HepG2 (cell line): ENCODE measurements at regions not wholly inside any gene's neighbourhood (a gene's known extent, or its start where the extent isn't known, plus 50 kb on each side); places are given as distances from the start of the nearest gene placed in this dataset.

ENCODE experiments used
- ATAC-seq: fragments of 200-7000 bp; cut with Tn5 transposase; 3 replicates; pipeline ENCODE4 v1.9.1; 2020; ENCODE audit warnings: mild to moderate bottlenecking, moderate library complexity
- BruUV-seq: library from RNA; stranded (reverse); fragments of 400-500 nt; replicated peaks from 2 replicates; lab custom pipeline; 2021; lab: Mats Ljungman, UMichigan
- CTCF ChIA-PET: fragments of 300-600 bp; formaldehyde crosslinking; extraction: SDS; loops from one replicate; lab custom pipeline; 2021; ENCODE audit warnings: low total read pairs, inconsistent platforms, low intra/inter-chr PET ratio; lab: Yijun Ruan, JAX
- POLR2A ChIA-PET: fragments of 350-600 bp; sonication (Branson Sonifier 250); formaldehyde crosslinking; loops from one replicate; lab custom pipeline; 2020; ENCODE audit warnings: antibody characterized with exemption, inconsistent platforms; lab: Yijun Ruan, JAX
- DNase-seq: peaks from one replicate; pipeline ENCODE4 v3.0.0-alpha.2; 2015; ENCODE audit warnings: low spot score
- FAIRE-seq: peaks from 3 replicates; lab custom pipeline; 2011; peaks lifted over from hg19 to GRCh38; lab: Jason Lieb, UNC
- H2AFZ ChIP-seq: one replicate; pipeline ENCODE4 v1.6.1; 2011; ENCODE audit warnings: low read length, inconsistent platforms
- H3K27ac ChIP-seq: fragments of 300-600 bp; 3 replicates; pipeline ENCODE4 v1.8.0; 2011; ENCODE audit warnings: mixed run types, mild to moderate bottlenecking, mixed read lengths, low read length, inconsistent platforms; ENCODE audit not compliant: insufficient read depth; ENCODE audit errors: extremely low read length
- H3K27me3 ChIP-seq, 2 experiments: fragments of 200-600 bp in 1 of 2; 2 replicates in 1 of 2; 3 replicates in 1 of 2; pipeline versions ENCODE4 v1.6.0 to v1.8.0; 2011; ENCODE audit warnings: low read length in 2 of 2, mild to moderate bottlenecking in 2 of 2, moderate library complexity in 2 of 2, inconsistent platforms in 1 of 2; ENCODE audit not compliant: insufficient read depth in 2 of 2, control insufficient read depth in 1 of 2
- H3K36me3 ChIP-seq, 2 experiments: fragments of 200-600 bp in 1 of 2; replicated peaks in 1 of 2; 2 replicates in 1 of 2; 3 replicates in 1 of 2; pipeline versions ENCODE4 v1.5.1 to v1.8.0; 2011; ENCODE audit warnings: low read length in 2 of 2, inconsistent platforms in 1 of 2; ENCODE audit not compliant: insufficient read depth in 2 of 2, control insufficient read depth in 1 of 2
- H3K4me1 ChIP-seq: 2 replicates; pipeline ENCODE4 v1.5.1; 2012; ENCODE audit warnings: low read length, inconsistent platforms; ENCODE audit not compliant: insufficient read depth
- H3K4me2 ChIP-seq: 2 replicates; pipeline ENCODE4 v1.6.0; 2011; ENCODE audit warnings: low read depth, low read length, inconsistent platforms
- H3K4me3 ChIP-seq, 3 experiments: fragments of 200-600 bp in 1 of 3; sonication (generic), shearing (Covaris generic) in 1 of 3; replicated peaks in 1 of 3; 2 replicates each; pipeline ENCODE4 v1.5.1; 2011 to 2016; ENCODE audit warnings: low read length in 3 of 3, inconsistent platforms in 2 of 3, low read depth in 2 of 3, mild to moderate bottlenecking in 2 of 3, control low read depth in 1 of 3, mixed read lengths in 1 of 3; ENCODE audit not compliant: insufficient read depth in 1 of 3
- H3K79me2 ChIP-seq: one replicate; pipeline ENCODE4 v1.6.1; 2011; ENCODE audit warnings: low read length, inconsistent platforms; ENCODE audit not compliant: insufficient read depth
- H3K9ac ChIP-seq: 2 replicates; pipeline ENCODE4 v1.6.0; 2011; ENCODE audit warnings: mild to moderate bottlenecking, low read depth, low read length, inconsistent platforms; ENCODE audit not compliant: insufficient read depth
- H3K9me3 ChIP-seq: 2 replicates; pipeline ENCODE4 v1.5.1; 2012; ENCODE audit warnings: mild to moderate bottlenecking, low read length
- H4K20me1 ChIP-seq: 2 replicates; pipeline ENCODE4 v1.6.0; 2011; ENCODE audit warnings: inconsistent platforms, mild to moderate bottlenecking, low read length, moderate library complexity; ENCODE audit not compliant: insufficient read depth
- AHR ChIP-seq: IDR thresholded peaks from 2 replicates; pipeline ENCODE4 v1.6.1; 2018; ENCODE audit warnings: missing genetic modification reagents, missing compliant biosample characterization
- AKAP8 ChIP-seq: sonication (generic); formaldehyde crosslinking; IDR thresholded peaks from 2 replicates; pipeline ENCODE4 v1.5.1; 2020; ENCODE audit warnings: mild to moderate bottlenecking, missing genetic modification reagents
- CEBPG ChIP-seq: IDR thresholded peaks from 2 replicates; pipeline ENCODE4 v1.6.1; 2016
- CREB1 ChIP-seq, 2 experiments: fragments of 450-650 bp in 1 of 2; IDR thresholded peaks; 2 replicates each; pipeline ENCODE4 v1.6.1; 2016 to 2017; ENCODE audit warnings: control low read depth in 1 of 2, mild to moderate bottlenecking in 1 of 2, missing compliant biosample characterization in 1 of 2, missing genetic modification characterization in 1 of 2
- HCFC1 ChIP-seq: fragments of 150-350 bp; IDR thresholded peaks from 2 replicates; pipeline ENCODE4 v1.6.1; 2014; ENCODE audit warnings: low read depth, low read length
- MIER2 ChIP-seq: IDR thresholded peaks from 2 replicates; pipeline ENCODE4 v1.6.1; 2016; ENCODE audit warnings: missing biosample characterization, missing genetic modification reagents
- POLR2AphosphoS5 ChIP-seq: IDR thresholded peaks from 2 replicates; pipeline ENCODE4 v1.6.1; 2012; ENCODE audit warnings: low read depth, low read length
- SETDB1 ChIP-seq: sonication (generic); formaldehyde crosslinking; IDR thresholded peaks from 2 replicates; pipeline ENCODE4 v1.5.1; 2020; ENCODE audit warnings: missing genetic modification reagents, mild to moderate bottlenecking, borderline replicate concordance
- TAF15 ChIP-seq: fragments of 200-400 bp; formaldehyde crosslinking; IDR thresholded peaks from one replicate; pipeline ENCODE4 v1.6.1; 2018; ENCODE audit warnings: mild to moderate bottlenecking, low read depth, low read length; ENCODE audit not compliant: poor library complexity, severe bottlenecking
- ZNF253 ChIP-seq: sonication (generic); formaldehyde crosslinking; IDR thresholded peaks from 2 replicates; pipeline ENCODE4 v1.8.0; 2022; ENCODE audit warnings: mild to moderate bottlenecking, missing genetic modification reagents, borderline replicate concordance
- ZNF660 ChIP-seq: sonication (generic); formaldehyde crosslinking; IDR thresholded peaks from 2 replicates; pipeline ENCODE4 v1.5.1; 2020; ENCODE audit warnings: mild to moderate bottlenecking, low read depth, missing genetic modification reagents, borderline replicate concordance
- ZNF766 ChIP-seq: sonication (generic); formaldehyde crosslinking; IDR thresholded peaks from 2 replicates; pipeline ENCODE4 v1.5.0; 2020; ENCODE audit warnings: missing genetic modification reagents, borderline replicate concordance
- WGBS: methylation state at CpG from one replicate; pipeline ENCODE4 v1.1.6; 2017; ENCODE audit warnings: low lambda C conversion rate; 5-methylcytosine and 5-hydroxymethylcytosine counted together
- in situ Hi-C: cut with HindIII; loops from 2 replicates; pipeline ENCODE4 v1.10.0; 2017; ENCODE audit warnings: low pct_unique_long_range_greater_than_20kb; ENCODE audit not compliant: extremely low pct_ligation_motif_present
- intact Hi-C: fragments of 100-400 bp; cut with micrococcal nuclease; formaldehyde crosslinking; loops from one replicate; pipeline ENCODE4 v1.10.0; 2022; ENCODE audit not compliant: unreplicated experiment

- Histone ChIP-seq H3K36me3 (no peaks in the 10 kb centered on the region), H3K4me1 (no peaks in the 10 kb centered on the region), H4K20me1 (no peaks in the 10 kb centered on the region), H3K27ac (no peak overlapping the region), H3K27me3 (no peaks in the 10 kb centered on the region), H3K4me3 (no peak overlapping the region), H3K9ac (no peak overlapping the region), H2AFZ (no peak overlapping the region), H3K79me2 (no peaks in the 10 kb centered on the region), H3K9me3 (peaks cover 19% of the 10 kb centered on the region), H3K4me2 (no peak overlapping the region)
- no TSS peak for BruUV-seq
- DNase-seq (no peak), ATAC-seq (no peak), FAIRE-seq (no peak)
- intact Hi-C loops (no loop called here), in situ Hi-C loops (no loop called here)
- ChIA-PET CTCF (no interaction called here), POLR2A (no interaction called here)
- no peak for TF ChIP-seq TAF15
- no peak for TF ChIP-seq ZNF253
- WGBS: 19% methylated on average over 3 of the region's 3 CpGs
These were observed 1525.5 kb upstream of the NUDT12 start for GRCh38 chr5:105088102-105088501.

- no peaks in the 10 kb centered on the region for H3K36me3 ChIP-seq
- intact Hi-C loops: no loop called here
- TF ChIP-seq AHR (CRISPR knock-in tag) (no peak), AKAP8 (no peak), ZNF253 (no peak), CEBPG (no peak), ZNF766 (no peak), POLR2AphosphoS5 (no peak), CREB1 (IDR thresholded peaks at IDR 0.05) (no peak), CREB1 (CRISPR knock-in tag; IDR thresholded peaks at IDR 0.05) (no peak), MIER2 (CRISPR knock-in tag) (no peak), SETDB1 (CRISPR knock-in tag) (no peak), ZNF660 (CRISPR knock-in tag) (no peak), HCFC1 (no peak)
- ChIA-PET CTCF (no interaction called here), POLR2A (no interaction called here)
- H3K4me3 ChIP-seq: no peak overlapping the region
- no peaks in the 10 kb centered on the region for H4K20me1 ChIP-seq
- no peaks in the 10 kb centered on the region for H3K27me3 ChIP-seq
- DNase-seq (no peak), ATAC-seq (no peak), FAIRE-seq (no peak)
- no peaks in the 10 kb centered on the region for H3K79me2 ChIP-seq
- no peak overlapping the region for H3K27ac ChIP-seq
- no peak overlapping the region for H3K9ac ChIP-seq
- 33% methylated on average over 1 of the region's 1 CpG for WGBS
- no peak overlapping the region for H3K4me2 ChIP-seq
- H3K4me1 ChIP-seq: no peaks in the 10 kb centered on the region
- no peak overlapping the region for H2AFZ ChIP-seq
- in situ Hi-C loops: no loop called here
- peaks cover 15% of the 10 kb centered on the region for H3K9me3 ChIP-seq
- no TSS peak for BruUV-seq
These were observed 1495.3 kb upstream of the NUDT12 start for GRCh38 chr5:105057893-105058292.
